NCI-H526 treated with DMSO at 0.1 percent for 48 hours (cell line): ENCODE measurements at regions not wholly inside any gene's neighbourhood (a gene's known extent, or its start where the extent isn't known, plus 50 kb on each side); places are given as distances from the start of the nearest gene placed in this dataset.

Source experiments
- DNase-seq: peaks from one replicate; lab custom pipeline; 2025; lab: John Stamatoyannopoulos, UW

GRCh38 chr22:49481659-49482399 is 345.8 kb downstream of the BRD1 start:
- DNase-seq: no peak

- no peak for DNase-seq
These were observed 346.6 kb downstream of the BRD1 start for GRCh38 chr22:49480896-49481658.

- no peak for DNase-seq
These were observed 347.3 kb downstream of the BRD1 start for GRCh38 chr22:49480331-49480730.

- DNase-seq: no peak
These were observed 348.1 kb downstream of the BRD1 start for GRCh38 chr22:49479566-49479965.

GRCh38 chr22:49476800-49477400 is 350.8 kb downstream of the BRD1 start:
- DNase-seq: no peak

- no peak for DNase-seq
These were observed 351.5 kb downstream of the BRD1 start for GRCh38 chr22:49476176-49476575.

DNA sequence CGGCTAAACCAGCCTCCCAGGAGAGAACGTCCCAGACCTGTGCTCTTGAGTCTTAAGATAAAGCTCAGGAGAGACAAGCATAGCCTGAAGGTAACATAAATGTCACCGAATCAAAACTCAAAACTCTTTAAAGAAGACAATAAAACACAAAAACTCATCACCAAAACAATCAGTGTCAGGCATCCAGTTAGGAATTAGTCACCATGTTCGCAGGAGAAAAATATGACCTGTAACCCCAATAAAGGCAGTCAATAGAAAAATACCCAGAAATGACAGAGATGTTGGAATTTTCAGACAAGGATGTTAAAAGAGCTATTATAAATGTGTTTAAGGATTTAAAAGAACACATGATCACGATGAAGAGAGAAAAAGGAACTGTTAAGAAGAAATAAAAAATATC is 352.4 kb downstream of the BRD1 start:
- DNase-seq: no peak

DNA sequence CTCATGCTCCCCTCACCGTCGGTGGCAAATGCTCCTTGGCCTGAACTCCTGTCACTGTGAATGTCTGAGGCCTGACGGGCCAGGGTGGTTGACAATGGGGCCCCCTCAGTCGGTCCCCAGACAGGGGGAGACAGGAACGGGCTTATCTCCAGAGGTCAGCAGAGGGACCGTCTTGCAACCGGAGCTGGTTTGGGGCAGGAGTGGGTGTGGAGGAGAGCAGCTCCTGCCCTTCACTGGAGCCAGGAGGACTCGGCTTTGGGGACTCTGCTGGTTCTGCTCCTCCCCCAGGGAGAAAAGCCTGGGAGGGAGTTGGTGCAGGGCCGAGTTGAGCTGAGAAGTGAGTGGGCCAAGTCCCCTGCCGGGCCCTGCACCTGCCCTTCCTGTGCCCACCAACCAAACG is 354.4 kb downstream of the BRD1 start:
- DNase-seq: no peak

DNA sequence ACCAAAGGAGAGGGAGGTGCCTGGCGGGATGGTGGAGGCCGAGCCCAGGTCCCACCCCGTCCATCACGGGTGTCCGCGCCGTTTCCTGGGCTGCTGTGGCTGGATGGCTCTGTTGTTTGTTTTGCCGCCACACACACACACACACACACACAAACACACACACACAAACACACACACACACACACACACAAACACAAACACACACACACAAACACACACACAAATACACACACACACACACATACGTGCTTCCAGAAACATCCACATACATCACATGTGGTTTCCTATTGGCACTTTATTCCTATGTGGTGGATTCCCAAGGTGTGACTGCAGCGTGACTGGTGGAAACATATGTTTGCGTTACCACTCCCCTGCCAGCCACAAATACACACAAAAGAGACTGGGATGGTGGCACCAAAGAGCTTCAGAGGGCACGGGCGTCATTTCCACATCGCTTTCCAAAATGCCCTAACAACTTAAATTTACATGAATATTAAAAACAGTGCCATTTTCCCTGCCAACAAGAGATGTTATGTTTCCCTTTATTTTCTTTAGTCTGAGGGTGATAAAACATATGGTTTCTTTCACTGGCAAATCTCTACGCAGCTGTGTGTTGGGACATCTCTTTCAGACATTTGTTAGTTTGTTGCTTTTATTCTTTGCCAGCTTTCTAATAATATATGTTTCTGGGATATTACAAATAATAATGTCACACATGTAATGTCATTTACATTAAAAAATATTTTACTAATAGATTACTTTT is 356.8 kb downstream of the BRD1 start:
- DNase-seq: no peak

DNA sequence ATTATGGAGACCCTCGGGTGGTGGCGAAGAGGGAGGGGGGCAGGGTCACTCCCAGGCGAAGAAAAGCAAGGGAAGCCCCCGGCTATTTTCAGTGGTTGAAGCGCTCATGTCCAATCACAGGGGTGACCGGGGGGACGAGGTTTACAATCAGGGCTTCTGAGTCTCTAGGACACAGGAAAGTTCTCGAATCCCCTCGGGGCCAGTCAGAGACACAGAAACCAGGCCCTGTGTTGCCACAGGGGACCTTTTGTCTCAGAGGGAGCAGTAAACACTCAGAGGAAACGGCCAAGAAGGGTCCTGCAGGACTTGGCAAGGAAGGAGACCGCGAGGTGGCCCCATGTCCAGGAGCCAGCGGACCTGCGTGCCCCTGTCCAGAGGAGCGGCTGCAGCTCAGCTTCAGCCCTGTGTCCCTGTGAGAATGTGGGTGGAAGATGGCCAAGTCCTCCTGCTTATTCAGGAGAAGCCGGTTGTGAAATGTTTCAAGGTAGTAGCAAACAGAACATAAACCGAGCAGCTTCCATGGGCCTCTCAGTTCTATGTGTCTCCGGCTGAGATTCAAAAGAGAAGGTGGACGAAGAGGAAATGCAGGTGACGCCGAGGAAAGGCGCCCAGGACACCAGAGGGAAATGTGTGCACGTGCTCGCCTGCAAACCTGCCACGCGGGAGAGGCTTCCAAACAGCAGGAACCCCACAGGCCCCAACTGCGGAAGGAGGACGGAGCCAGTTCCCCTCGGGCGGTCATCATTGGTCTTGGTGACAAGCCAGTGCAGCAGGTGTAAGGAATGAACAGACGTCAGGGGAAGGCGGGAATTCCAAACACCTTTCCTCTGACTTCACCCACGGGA is 357.6 kb downstream of the BRD1 start:
- DNase-seq: no peak

DNA sequence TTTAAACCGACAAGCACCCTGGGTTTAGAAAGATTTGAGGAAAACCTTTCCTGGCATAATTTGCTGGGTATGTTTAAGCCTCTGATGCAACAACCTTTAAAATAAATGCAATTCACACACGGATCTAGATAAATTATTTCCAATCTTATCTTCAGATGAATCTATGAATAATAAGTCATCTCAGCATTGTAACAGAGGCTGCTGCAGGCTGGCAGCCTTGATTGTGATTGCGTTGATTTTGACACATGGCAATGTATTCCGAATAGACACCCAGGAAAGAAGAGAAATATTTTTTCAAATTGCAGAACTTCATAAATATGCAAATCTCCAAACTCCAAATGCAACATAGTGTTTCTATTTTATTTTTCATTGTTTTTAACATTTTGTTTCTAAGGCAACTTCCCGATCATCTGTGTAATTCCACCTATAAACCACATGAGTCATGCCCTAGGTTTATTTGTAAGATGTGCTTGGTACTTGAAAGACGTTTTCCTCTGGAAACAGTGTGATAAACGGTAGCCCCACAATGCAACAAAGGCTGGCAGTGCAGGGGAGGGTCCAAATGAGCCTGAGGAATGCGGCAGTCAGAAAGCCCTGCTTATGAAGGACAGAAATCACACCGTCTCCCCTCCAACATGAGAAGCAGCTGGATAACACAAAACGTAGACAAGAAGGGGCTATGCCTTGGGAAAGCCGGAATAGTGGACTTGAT is 359.0 kb downstream of the BRD1 start:
- DNase-seq: no peak

DNA sequence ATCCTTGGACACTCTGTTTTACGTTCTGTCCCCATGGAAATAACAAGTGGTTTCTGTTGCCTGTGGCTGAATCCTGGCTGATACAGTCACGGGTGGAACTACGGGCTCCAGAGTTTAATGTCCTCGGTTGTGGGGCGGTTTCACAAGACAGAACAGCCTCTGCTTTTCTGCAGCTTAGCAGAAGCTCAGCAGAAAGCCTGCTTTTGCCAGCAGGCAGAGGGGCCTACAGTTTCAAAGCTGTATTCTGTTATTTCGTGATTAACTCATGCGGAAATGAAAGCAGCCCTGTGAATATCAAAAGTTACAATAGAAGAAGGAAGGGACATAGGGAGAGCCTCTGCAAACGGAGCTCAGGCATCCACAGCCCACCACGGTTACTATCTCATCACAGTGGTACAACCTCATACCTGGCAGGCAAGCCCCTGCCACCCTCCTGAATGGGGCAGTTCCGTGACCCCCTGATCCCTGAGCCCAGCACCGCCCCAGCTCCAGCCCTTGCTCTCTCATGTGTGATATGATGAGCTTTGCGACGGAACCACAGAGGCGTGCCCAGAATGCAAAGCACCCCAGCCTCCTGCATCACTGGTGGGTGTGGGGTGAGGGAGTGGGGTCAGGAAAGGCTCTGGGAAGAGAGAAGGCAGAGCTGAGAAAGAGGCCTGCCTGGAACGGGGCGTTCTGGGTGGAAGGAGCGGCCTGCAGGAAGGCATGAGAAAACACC is 360.6 kb downstream of the BRD1 start:
- no peak for DNase-seq

- DNase-seq: no peak
These were observed 363.6 kb downstream of the BRD1 start for GRCh38 chr22:49464037-49464436.

DNA sequence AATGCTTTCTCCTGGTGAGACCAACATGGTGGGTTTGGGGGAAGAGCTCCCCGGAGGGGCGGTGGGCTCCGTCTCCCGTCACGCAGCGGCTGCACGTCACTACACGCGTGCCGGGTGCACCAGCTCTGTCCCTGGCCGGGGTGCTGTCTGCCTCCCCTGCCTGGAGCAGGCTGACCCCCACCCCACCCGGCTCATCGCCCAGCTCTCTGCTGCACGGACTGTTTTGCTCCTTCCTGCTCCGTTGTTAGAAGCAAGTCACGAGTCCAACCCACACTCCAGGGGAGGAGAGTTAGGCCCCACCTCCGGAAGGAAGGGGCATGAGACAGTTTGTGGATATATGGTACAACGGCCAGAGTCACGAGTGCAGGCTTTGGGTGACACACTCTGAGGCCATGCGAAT is 364.9 kb downstream of the BRD1 start:
- DNase-seq: no peak

DNA sequence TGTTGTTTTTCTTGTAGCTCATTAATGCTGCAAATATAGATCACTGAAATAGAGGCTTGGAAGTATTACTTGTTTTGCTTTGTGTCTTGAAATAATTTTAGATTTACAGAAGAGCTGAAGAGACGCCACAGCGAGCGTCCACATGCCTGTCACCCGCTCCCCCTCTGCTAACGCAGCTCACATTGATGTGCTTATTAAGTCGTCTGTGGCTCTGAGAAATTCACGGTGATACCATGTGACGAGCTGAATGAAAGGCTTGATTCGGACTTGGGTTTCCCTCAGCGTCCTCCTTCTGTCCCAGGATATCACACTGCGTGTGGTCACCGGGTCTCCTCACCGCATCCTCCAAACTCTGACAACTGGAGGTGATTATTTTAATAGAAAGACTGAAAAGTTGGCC is 365.4 kb downstream of the BRD1 start:
- DNase-seq: no peak

DNA sequence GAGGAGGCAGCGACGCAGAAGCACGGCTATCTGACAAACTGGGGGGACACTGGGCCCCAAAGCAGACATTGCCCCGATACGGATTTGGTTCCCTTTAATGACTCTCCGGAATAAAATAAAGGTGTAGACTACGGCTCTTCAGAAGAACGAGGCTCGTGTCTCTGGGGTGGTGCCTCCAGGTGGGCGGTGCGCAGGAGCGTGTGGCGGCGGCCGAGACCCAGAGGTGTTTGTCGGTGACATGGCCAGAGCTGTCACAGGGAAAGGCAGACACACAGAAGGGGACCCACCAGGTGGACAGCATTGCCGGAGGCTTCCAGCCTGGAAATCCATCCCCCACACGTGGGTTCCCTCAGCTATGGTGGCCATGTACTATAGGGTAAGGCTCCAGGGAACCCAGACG is 366.0 kb downstream of the BRD1 start:
- no peak for DNase-seq

GRCh38 chr22:49460592-49461281 is 366.9 kb downstream of the BRD1 start:
- DNase-seq: no peak

DNA sequence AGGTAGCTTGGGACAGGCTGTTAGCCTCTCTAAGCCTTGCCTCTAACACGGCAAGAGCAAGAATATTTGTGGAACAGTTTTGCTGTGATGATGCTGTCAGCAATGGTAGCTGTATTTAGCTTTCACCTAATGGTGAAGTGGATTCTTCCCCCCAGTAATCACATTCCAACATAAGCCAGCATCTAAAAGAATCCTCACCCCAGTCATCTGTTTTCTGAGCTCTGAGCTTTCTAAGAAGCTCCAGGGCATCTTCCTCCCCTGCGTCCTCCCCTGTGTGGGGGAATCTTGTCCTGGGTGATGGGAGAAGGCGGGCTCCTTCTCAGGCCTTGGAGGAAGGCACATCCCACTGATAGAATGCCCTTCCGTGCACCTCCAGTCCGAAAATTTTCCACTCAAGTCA is 367.6 kb downstream of the BRD1 start:
- no peak for DNase-seq

DNA sequence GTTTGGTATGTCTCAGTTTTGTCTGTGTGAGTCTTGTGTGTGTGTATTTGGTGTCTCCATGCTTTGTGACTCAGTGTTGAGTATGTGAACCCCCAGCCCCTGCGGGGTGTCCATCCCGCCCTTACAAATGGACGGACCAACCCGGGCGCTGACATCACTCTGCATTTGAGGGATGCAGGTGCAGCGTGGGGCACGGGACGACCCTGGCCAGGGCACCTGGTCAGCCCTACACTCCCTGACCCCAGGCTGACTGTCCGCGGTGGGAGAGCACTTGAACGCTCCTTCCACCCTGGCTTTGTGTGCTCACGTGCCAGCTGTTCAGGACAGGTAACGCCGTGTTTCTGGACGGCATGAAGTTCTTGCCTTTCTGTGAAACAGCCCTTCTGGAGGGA is 369.0 kb downstream of the BRD1 start:
- DNase-seq: no peak
